Mesendoderm (in vitro differentiated cells): ENCODE measurements at regions not wholly inside any gene's neighbourhood (a gene's known extent, or its start where the extent isn't known, plus 50 kb on each side); places are given as distances from the start of the nearest gene placed in this dataset.

Source experiments
- DNase-seq: peaks from one replicate; pipeline ENCODE4 v3.0.0; 2013
- H2AK5ac ChIP-seq: 2 replicates; pipeline ENCODE4 v1.6.1; 2013; ENCODE audit warnings: low read length, inconsistent platforms
- H2BK120ac ChIP-seq: 2 replicates; pipeline ENCODE4 v1.6.1; 2013; ENCODE audit warnings: low read depth, mild to moderate bottlenecking, low read length, moderate library complexity, mixed read lengths
- H2BK15ac ChIP-seq: replicated peaks from 2 replicates; pipeline ENCODE4 v1.6.1; 2013; ENCODE audit warnings: low read depth, mild to moderate bottlenecking, moderate library complexity
- H2BK5ac ChIP-seq: 2 replicates; pipeline ENCODE4 v1.6.1; 2013; ENCODE audit warnings: low read length, inconsistent platforms
- H3K18ac ChIP-seq: 2 replicates; pipeline ENCODE4 v1.6.1; 2013; ENCODE audit warnings: mild to moderate bottlenecking, low read length, mixed read lengths
- H3K23ac ChIP-seq: one replicate; pipeline ENCODE4 v1.6.1; 2013; ENCODE audit warnings: low read length
- H3K27ac ChIP-seq: 2 replicates; pipeline ENCODE4 v1.5.1; 2013; ENCODE audit warnings: low read depth, mild to moderate bottlenecking, inconsistent platforms, low read length, moderate library complexity
- H3K27me3 ChIP-seq: 2 replicates; pipeline ENCODE4 v1.6.1; 2013; ENCODE audit warnings: low read length, control low read depth, mild to moderate bottlenecking, inconsistent platforms; ENCODE audit not compliant: insufficient read depth, poor library complexity
- H3K36me3 ChIP-seq: 2 replicates; pipeline ENCODE4 v1.6.1; 2013; ENCODE audit warnings: low read length, inconsistent platforms; ENCODE audit not compliant: control insufficient read depth, insufficient read depth
- H3K4ac ChIP-seq: one replicate; pipeline ENCODE4 v1.6.1; 2013; ENCODE audit warnings: low read depth, mild to moderate bottlenecking, low read length, moderate library complexity
- H3K4me1 ChIP-seq: 2 replicates; pipeline ENCODE4 v1.6.1; 2013; ENCODE audit warnings: low read depth, low read length, inconsistent platforms; ENCODE audit not compliant: control insufficient read depth
- H3K4me2 ChIP-seq: 2 replicates; pipeline ENCODE4 v1.6.1; 2013; ENCODE audit warnings: low read length
- H3K4me3 ChIP-seq: 2 replicates; pipeline ENCODE4 v1.5.1; 2013; ENCODE audit warnings: mild to moderate bottlenecking, low read length
- H3K56ac ChIP-seq: one replicate; pipeline ENCODE4 v1.6.1; 2013; ENCODE audit warnings: low read length
- H3K79me1 ChIP-seq: 2 replicates; pipeline ENCODE4 v1.6.1; 2013; ENCODE audit warnings: low read length, inconsistent platforms
- H3K79me2 ChIP-seq: 2 replicates; pipeline ENCODE4 v1.6.1; 2013; ENCODE audit warnings: mild to moderate bottlenecking, low read length; ENCODE audit not compliant: control insufficient read depth, insufficient read depth
- H3K9ac ChIP-seq: 2 replicates; pipeline ENCODE4 v1.6.1; 2013; ENCODE audit warnings: low read length, inconsistent platforms
- H4K5ac ChIP-seq: one replicate; pipeline ENCODE4 v1.6.1; 2013; ENCODE audit warnings: low read length
- H4K8ac ChIP-seq: one replicate; pipeline ENCODE4 v1.6.1; 2013; ENCODE audit warnings: low read depth, mild to moderate bottlenecking, control low read depth, low read length, moderate library complexity
- WGBS: extraction: QIAGEN DNeasy Blood & Tissue Kit; methylation state at CpG from one replicate; pipeline ENCODE4 v1.1.7; 2013; ENCODE audit warnings: low lambda C conversion rate, missing lambda C conversion rate; ENCODE audit not compliant: insufficient coverage; ENCODE audit errors: extremely low coverage; 5-methylcytosine and 5-hydroxymethylcytosine counted together

GRCh38 chr11:62073061-62073460, 50.8 kb upstream of the INCENP start:
- no peaks in the 10 kb centered on the region for H3K4me1 ChIP-seq
- no CpG with 5 or more reads among the region's 4 CpGs for WGBS
- no peak overlapping the region for H2BK15ac ChIP-seq
- H4K8ac ChIP-seq, result no peak overlapping the region
- no peak overlapping the region for H3K23ac ChIP-seq
- no peaks in the 10 kb centered on the region for H3K36me3 ChIP-seq
- no peaks in the 10 kb centered on the region for H3K79me1 ChIP-seq
- no peak overlapping the region for H3K56ac ChIP-seq
- no peak overlapping the region for H3K9ac ChIP-seq
- no peak overlapping the region for H2AK5ac ChIP-seq
- no peak overlapping the region for H3K18ac ChIP-seq
- no peak for DNase-seq
- H3K27ac ChIP-seq, result no peak overlapping the region
- H2BK120ac ChIP-seq, result no peak overlapping the region
- no peaks in the 10 kb centered on the region for H3K27me3 ChIP-seq
- no peak overlapping the region for H2BK5ac ChIP-seq
- H3K79me2 ChIP-seq, result no peaks in the 10 kb centered on the region
- no peak overlapping the region for H3K4me3 ChIP-seq
- no peak overlapping the region for H3K4me2 ChIP-seq
- no peak overlapping the region for H4K5ac ChIP-seq
- H3K4ac ChIP-seq, result no peak overlapping the region

DNA sequence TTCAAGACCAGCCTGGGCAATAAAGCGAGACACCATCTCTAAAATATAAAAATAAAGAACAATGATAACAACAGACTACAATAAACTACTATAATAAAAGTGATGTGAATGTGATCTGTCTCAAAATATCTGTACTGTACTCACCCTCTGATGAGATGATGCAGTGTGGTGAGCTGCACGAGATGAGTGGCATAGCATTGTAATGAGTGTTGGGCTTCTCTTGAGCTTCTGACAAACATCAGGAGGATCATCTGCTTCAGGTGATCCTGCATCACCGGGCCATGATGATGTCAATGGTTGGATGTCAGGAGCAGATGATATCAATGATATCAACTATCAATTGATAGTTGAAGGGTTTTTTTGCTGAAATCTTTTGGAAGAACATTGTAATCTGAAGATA, 52.4 kb upstream of the INCENP start:
- H3K23ac ChIP-seq, result no peak overlapping the region
- H3K4ac ChIP-seq, result no peak overlapping the region
- no CpG with 5 or more reads among the region's 3 CpGs for WGBS
- no peaks in the 10 kb centered on the region for H3K4me1 ChIP-seq
- no peak for DNase-seq
- H2BK5ac ChIP-seq, result no peak overlapping the region
- H4K8ac ChIP-seq, result no peak overlapping the region
- no peak overlapping the region for H3K9ac ChIP-seq
- no peak overlapping the region for H3K4me2 ChIP-seq
- H2BK15ac ChIP-seq, result no peak overlapping the region
- H4K5ac ChIP-seq, result no peak overlapping the region
- no peaks in the 10 kb centered on the region for H3K79me1 ChIP-seq
- H2AK5ac ChIP-seq, result no peak overlapping the region
- no peak overlapping the region for H3K27ac ChIP-seq
- no peak overlapping the region for H3K4me3 ChIP-seq
- no peaks in the 10 kb centered on the region for H3K79me2 ChIP-seq
- no peak overlapping the region for H3K18ac ChIP-seq
- H3K27me3 ChIP-seq, result no peaks in the 10 kb centered on the region
- no peak overlapping the region for H3K56ac ChIP-seq
- no peaks in the 10 kb centered on the region for H3K36me3 ChIP-seq
- no peak overlapping the region for H2BK120ac ChIP-seq

- no peak for DNase-seq
Measured at GRCh38 chr11:62069986-62070919, 53.6 kb upstream of the INCENP start.

DNA sequence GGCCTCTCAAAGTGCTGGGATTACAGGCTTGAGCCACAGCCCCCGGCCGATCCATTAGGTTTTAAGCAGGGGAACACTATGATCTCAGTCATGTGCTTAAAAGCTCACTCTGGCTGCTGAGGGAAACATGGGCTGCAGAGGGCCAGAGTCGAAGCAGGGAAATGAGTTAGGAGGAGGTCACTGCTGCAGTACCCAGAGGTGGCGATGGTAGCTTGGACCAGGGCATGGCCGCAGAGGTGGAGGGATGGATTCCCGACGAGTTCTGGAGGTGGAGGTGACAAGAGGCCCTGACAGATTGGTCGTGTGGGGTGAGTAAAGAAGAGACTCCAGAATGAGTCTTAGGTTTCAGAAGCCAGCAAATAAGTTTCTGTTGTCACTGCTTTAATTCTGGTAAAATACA, 54.4 kb upstream of the INCENP start:
- H3K4me1 ChIP-seq, result no peaks in the 10 kb centered on the region
- no peaks in the 10 kb centered on the region for H3K36me3 ChIP-seq
- no peak overlapping the region for H3K56ac ChIP-seq
- no peak overlapping the region for H2AK5ac ChIP-seq
- no peak overlapping the region for H3K4me3 ChIP-seq
- no peak overlapping the region for H3K23ac ChIP-seq
- H3K79me2 ChIP-seq, result no peaks in the 10 kb centered on the region
- H2BK120ac ChIP-seq, result no peak overlapping the region
- DNase-seq, result no peak
- H3K18ac ChIP-seq, result no peak overlapping the region
- H2BK5ac ChIP-seq, result no peak overlapping the region
- no CpG with 5 or more reads among the region's 8 CpGs for WGBS
- no peak overlapping the region for H3K9ac ChIP-seq
- H4K8ac ChIP-seq, result no peak overlapping the region
- H3K4ac ChIP-seq, result no peak overlapping the region
- no peaks in the 10 kb centered on the region for H3K27me3 ChIP-seq
- H3K27ac ChIP-seq, result no peak overlapping the region
- no peak overlapping the region for H3K4me2 ChIP-seq
- no peak overlapping the region for H4K5ac ChIP-seq
- no peak overlapping the region for H2BK15ac ChIP-seq
- H3K79me1 ChIP-seq, result no peaks in the 10 kb centered on the region

More at GRCh38 chr11:62069986-62070919, 53.6 kb upstream of the INCENP start:
- no peaks in the 10 kb centered on the region for H3K79me1 ChIP-seq
- H3K23ac ChIP-seq, result no peak overlapping the region
- H3K56ac ChIP-seq, result no peak overlapping the region
- H3K27me3 ChIP-seq, result no peaks in the 10 kb centered on the region
- H3K4me2 ChIP-seq, result no peak overlapping the region
- H2AK5ac ChIP-seq, result no peak overlapping the region
- no peak overlapping the region for H2BK15ac ChIP-seq
- no peak overlapping the region for H3K4me3 ChIP-seq
- H3K4ac ChIP-seq, result no peak overlapping the region
- H4K8ac ChIP-seq, result no peak overlapping the region
- no peaks in the 10 kb centered on the region for H3K79me2 ChIP-seq
- H2BK120ac ChIP-seq, result no peak overlapping the region
- WGBS, result no CpG with 5 or more reads among the region's 15 CpGs
- no peak overlapping the region for H4K5ac ChIP-seq
- H3K27ac ChIP-seq, result no peak overlapping the region
- H3K9ac ChIP-seq, result no peak overlapping the region
- H2BK5ac ChIP-seq, result no peak overlapping the region
- no peak overlapping the region for H3K18ac ChIP-seq
- H3K4me1 ChIP-seq, result no peaks in the 10 kb centered on the region
- no peaks in the 10 kb centered on the region for H3K36me3 ChIP-seq

DNA sequence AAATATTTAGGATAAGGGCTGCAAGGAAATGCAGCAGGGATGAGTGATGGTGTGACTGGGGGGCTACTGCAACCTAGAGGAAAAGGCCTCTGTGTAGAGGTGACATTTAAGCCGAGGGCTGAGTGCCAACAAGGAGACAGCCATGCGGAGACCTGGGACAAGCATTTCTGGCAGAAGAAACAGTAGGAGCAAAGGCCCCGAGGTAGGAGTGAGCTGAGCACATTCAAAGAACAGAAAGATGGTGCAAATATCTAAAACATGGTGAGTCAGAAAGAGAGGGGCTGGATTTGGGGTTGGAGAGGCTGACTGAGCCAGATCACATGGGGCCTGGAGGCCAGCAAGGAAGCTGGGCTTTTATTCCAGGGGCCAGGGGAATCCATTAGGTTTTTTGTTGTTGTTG, 55.1 kb upstream of the INCENP start:
- H3K4ac ChIP-seq, result no peak overlapping the region
- no peak overlapping the region for H2BK120ac ChIP-seq
- no peaks in the 10 kb centered on the region for H3K79me2 ChIP-seq
- H2BK15ac ChIP-seq, result no peak overlapping the region
- H2AK5ac ChIP-seq, result no peak overlapping the region
- no peak overlapping the region for H3K9ac ChIP-seq
- H3K27me3 ChIP-seq, result no peaks in the 10 kb centered on the region
- H3K27ac ChIP-seq, result no peak overlapping the region
- H3K23ac ChIP-seq, result no peak overlapping the region
- WGBS, result no CpG with 5 or more reads among the region's 3 CpGs
- H4K5ac ChIP-seq, result no peak overlapping the region
- H4K8ac ChIP-seq, result no peak overlapping the region
- H3K4me2 ChIP-seq, result no peak overlapping the region
- H3K79me1 ChIP-seq, result no peaks in the 10 kb centered on the region
- no peak overlapping the region for H3K18ac ChIP-seq
- H3K36me3 ChIP-seq, result no peaks in the 10 kb centered on the region
- no peak overlapping the region for H3K4me3 ChIP-seq
- no peak for DNase-seq
- no peak overlapping the region for H3K56ac ChIP-seq
- no peaks in the 10 kb centered on the region for H3K4me1 ChIP-seq
- no peak overlapping the region for H2BK5ac ChIP-seq

- no peaks in the 10 kb centered on the region for H3K36me3 ChIP-seq
- H3K27me3 ChIP-seq, result no peaks in the 10 kb centered on the region
- no peak overlapping the region for H3K4me3 ChIP-seq
- no peak for DNase-seq
- H3K79me1 ChIP-seq, result no peaks in the 10 kb centered on the region
- no peak overlapping the region for H3K4me2 ChIP-seq
- no peaks in the 10 kb centered on the region for H3K4me1 ChIP-seq
- no peak overlapping the region for H4K8ac ChIP-seq
- no peak overlapping the region for H3K27ac ChIP-seq
- no peak overlapping the region for H2AK5ac ChIP-seq
- no peak overlapping the region for H4K5ac ChIP-seq
- H3K9ac ChIP-seq, result no peak overlapping the region
- H3K56ac ChIP-seq, result no peak overlapping the region
- H2BK5ac ChIP-seq, result no peak overlapping the region
- no peaks in the 10 kb centered on the region for H3K79me2 ChIP-seq
- no CpG with 5 or more reads among the region's 8 CpGs for WGBS
- no peak overlapping the region for H2BK120ac ChIP-seq
- H3K18ac ChIP-seq, result no peak overlapping the region
- no peak overlapping the region for H2BK15ac ChIP-seq
- no peak overlapping the region for H3K23ac ChIP-seq
- H3K4ac ChIP-seq, result no peak overlapping the region
Measured at GRCh38 chr11:62067741-62068140, 56.1 kb upstream of the INCENP start.
